Activated T-cell treated with anti-CD3 and anti-CD28 coated beads, Interleukin-2, amount 50 U/mL, for 48 hours (primary cell): ENCODE measurements at regions not wholly inside any gene's neighbourhood (a gene's known extent, or its start where the extent isn't known, plus 50 kb on each side); places are given as distances from the start of the nearest gene placed in this dataset.
"Not testable (repeated sequence)": the region's sequence is repeated elsewhere in the genome, so short reads cannot be mapped to it uniquely, and the experiment has no call there.

ENCODE experiments used
- DNase-seq, 2 experiments: peaks; one replicate each; pipeline ENCODE4 v3.0.0-alpha.2; 2020

- DNase-seq: no peak
Observed at GRCh38 chr14:48349689-48350088, 674.3 kb upstream of the MDGA2 start.

DNA sequence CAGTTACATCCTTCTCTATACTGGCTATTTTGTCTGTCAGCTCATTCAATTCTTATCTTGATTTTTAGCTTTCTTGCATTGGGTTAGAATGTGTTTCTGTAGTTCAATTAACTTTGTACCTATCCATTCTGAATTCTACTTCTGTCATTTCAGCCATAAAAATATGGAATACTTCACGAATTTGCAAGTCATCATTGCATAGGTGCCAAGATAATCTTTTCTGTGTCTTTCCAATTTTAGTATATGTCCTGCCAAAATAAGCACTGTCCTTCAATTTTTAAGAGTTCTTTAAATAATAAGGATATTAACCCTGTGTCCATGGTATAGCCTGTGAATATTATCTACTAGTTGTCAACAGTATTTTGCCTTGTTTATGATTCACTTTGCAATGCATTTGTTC is 665.7 kb upstream of the MDGA2 start:
- no peak for DNase-seq

DNA sequence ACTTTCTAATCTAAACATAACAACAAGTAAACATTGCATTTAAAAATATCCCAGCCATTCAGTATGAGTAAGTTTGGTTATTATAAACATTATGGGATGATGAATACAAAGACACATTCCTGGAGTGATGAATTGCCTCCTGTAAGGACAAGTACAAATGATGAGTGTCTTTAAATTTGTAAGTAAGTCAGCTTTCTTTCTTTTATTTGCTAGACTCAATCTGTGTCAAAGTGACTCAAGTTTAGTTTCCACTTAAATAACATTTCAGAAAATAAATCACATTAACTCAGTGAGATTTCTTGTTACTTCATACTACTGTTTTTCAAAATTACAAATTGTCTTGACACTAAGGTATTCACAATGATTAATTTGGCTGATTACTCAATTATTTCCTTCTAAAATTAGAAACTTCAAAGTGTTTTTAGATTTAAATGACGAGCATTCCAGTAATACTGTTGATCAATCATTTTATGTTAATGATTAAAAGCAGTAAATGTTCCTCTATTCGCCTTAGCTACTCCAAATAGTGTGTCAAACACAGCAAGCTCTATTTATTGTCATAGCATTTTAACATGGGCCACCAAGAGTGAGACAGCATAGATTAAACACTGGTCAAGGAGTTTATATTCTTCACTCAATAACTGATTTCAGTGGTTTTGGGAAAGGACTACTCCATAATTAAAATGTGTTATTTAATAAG is 658.0 kb upstream of the MDGA2 start:
- no peak for DNase-seq

GRCh38 chr14:48331421-48331820 is 656.0 kb upstream of the MDGA2 start:
- DNase-seq: no peak

- no peak for DNase-seq
Observed at GRCh38 chr14:48325486-48325885, 650.1 kb upstream of the MDGA2 start.

GRCh38 chr14:48323665-48324064 is 648.3 kb upstream of the MDGA2 start:
- DNase-seq: no peak

DNA sequence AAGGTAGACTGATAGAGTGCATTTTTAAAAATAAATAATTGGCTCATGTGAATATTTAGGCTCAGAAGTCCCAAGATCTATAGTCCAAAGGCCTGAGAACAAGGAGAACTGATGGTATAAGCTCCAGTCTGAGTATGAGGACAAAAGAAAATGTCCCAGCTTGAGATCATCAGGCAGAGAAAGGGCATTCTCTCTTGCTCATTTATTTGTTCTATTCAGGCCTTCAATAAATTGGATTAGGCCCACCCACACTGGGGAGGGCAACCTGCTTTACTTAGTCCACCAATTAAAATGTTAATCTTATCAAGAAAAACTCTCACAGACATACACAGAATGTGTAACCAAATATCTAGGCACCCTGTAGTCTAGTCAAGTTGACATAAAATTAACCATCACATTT is 644.4 kb upstream of the MDGA2 start:
- DNase-seq: no peak

DNA sequence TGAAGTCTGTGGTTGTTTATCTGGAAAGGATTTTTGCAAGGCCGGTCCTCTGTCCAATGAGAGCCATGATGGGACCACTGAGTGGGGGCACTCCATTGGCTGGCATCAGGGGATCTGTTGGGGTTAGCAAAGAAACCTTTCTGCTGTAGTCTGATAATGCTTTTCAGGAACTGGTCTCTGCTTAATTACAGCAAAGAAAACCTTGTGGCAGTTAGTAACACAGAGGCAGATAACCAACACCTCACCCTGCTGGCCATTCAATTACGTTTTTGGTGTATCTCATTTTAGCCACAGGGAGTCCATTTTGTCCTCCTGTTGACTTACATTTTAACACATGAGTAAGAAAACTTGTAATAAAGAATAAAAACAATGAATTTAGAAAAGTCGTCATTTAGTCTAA is 629.3 kb upstream of the MDGA2 start:
- DNase-seq: no peak

- DNase-seq: no peak
Observed at GRCh38 chr14:48289701-48290100, 614.3 kb upstream of the MDGA2 start.

DNA sequence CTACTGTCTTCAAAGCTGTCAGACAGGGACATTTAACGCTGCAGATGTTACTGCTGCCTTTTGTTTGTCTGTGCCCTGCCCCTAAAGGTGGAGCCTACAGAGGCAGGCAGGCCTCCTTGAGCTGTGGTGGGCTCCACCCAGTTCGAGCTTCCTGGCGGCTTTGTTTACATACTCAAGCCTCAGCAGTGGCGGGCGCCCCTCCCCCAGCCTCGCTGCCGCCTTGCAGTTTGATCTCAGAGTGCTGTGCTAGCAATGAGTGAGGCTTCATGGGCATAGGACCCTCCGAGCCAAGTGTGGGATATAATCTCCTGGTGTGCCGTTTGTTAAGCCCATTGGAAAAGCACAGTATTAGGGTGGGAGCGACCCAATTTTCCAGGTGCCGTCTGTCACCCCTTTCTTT is 609.8 kb upstream of the MDGA2 start:
- DNase-seq: not testable (repeated sequence)

GRCh38 chr14:48275301-48275700 is 599.9 kb upstream of the MDGA2 start:
- DNase-seq: no peak

GRCh38 chr14:48274826-48275225 is 599.4 kb upstream of the MDGA2 start:
- no peak for DNase-seq

DNA sequence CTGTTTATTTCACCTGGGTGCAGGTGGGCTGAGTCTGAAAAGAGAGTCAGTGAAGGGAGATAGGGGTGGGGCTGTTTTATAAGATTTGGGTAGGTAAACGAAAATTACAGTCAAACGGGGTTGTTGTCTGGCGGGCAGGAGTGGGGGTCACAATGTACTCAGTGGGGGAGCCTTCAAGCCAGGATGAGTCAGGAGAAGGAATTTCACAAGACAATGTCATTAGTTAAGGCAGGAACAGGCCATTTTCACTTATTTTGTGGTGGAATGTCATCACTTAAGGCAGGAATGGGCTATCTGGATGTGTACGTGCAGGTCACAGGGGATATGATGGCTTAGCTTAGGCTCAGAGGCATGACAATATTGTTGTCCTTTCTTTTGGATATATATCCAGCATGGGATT is 592.5 kb upstream of the MDGA2 start:
- not testable (repeated sequence) for DNase-seq

- not testable (repeated sequence) for DNase-seq
Observed at GRCh38 chr14:48266201-48266600, 590.8 kb upstream of the MDGA2 start.

DNA sequence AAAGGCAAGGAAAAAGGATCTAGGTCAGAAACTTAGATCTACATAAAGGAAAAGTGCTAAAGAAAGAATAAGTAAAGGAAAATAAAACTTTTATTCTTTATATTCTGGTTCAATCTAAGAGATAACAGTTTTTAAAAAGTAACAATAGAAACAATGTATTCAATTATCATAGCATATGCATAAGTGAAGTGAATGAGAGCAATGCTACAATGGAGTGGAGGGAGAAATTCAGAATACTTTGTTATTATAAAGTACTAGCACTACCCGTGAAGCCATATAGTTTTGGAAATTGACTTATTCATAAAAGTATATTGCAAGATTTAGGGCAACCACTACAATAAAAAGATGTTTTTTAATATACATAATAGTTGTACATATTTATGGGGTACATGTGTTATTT is 586.0 kb upstream of the MDGA2 start:
- DNase-seq: no peak

DNA sequence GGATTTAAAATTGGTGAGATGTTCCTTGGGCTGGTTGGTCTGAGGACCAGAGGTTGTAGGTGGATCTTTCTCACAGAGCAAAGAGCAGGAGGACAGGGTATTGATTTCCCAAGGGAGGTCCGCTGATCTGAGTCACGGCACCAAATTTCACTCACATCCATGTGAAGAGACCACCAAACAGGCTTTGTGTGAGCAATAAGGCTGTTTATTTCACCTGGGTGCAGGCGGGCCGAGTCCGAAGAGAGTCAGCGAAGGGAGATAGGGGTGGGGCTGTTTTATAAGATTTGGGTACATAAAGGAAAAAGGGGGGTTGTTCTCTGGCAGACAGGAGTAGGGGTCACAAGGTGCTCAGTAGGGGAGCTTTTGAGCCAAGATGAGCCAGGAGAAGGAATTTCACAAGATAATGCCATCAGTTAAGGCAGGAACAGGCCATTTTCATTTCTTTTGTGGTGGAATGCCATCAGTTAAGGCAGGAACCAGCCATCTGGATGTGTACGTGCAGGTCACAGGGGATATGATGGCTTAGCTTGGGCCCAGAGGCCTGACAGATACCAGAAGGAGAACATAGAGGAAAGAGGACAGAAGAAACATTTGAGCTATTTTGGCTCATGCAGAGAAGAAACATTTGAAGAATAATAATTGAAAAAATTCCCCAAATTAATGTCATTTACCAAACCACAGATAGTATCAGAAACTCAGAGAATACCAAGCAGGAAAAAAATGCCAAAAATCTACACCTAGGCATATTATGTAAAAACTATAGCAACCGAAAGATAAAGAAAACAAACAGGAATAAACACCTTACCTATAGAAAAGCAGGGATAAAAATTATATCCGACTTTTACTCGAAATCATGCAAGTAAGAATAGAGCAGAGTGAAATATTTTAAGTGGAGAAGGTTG is 585.2 kb upstream of the MDGA2 start:
- DNase-seq: not testable (repeated sequence)

- DNase-seq: not testable (repeated sequence)
Observed at GRCh38 chr14:48259876-48260275, 584.5 kb upstream of the MDGA2 start.

GRCh38 chr14:48259232-48259631 is 583.8 kb upstream of the MDGA2 start:
- DNase-seq: not testable (repeated sequence)

DNA sequence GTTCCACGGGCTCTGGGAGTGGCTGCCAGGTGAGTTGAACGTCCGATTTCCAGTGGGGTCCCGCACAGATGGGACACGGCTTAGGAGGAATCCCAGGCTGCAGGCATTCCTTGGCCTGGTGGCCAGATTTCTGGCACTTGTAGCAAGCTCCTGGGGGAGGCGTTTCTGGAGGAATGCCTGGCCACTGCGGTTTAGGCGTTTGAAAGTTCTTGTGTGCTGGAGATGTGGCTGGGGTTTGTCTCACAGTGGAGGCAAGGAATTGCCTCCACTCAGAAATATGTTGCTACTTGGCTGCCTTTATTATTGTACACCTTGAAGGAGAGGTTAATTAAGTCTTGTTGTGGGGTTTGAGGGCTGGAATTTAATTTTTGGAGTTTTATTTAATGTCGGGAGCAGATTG is 583.3 kb upstream of the MDGA2 start:
- not testable (repeated sequence) for DNase-seq

DNA sequence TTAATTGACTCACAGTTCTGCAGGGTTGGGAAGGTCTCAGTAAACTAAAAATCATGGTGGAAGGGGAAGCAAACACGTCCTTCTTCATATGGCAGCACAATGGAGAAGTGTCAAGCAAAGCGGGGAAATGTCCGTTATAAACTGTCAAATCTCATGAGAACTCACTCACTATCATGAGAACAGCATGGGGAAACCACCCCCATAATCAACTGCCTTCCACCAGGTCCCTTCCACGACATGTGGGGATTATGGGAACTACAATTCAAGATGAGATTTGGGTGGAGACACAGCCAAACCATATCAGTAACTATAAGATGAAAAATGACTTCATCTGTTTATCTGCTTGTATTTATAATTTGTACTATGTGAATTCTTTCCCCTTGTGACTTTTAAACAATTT is 577.6 kb upstream of the MDGA2 start:
- DNase-seq: no peak

DNA sequence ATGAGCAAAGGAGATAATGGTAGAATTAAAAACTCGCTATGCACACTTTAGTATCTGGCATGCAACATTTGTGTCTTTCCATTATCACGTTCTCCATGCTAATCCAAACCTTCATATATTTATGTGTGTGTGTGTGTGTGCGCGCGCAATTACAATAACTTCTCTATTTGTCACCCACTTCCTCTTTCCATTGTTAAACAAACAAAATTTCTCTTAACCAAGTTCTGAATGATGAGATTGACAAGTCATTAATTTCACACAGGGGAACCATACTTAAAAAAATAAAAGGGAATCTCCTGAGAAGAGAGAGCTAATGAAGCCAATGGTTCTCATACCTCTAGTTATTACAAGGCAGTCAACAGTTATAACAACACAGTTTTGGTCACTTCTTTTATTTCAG is 575.9 kb upstream of the MDGA2 start:
- no peak for DNase-seq

DNA sequence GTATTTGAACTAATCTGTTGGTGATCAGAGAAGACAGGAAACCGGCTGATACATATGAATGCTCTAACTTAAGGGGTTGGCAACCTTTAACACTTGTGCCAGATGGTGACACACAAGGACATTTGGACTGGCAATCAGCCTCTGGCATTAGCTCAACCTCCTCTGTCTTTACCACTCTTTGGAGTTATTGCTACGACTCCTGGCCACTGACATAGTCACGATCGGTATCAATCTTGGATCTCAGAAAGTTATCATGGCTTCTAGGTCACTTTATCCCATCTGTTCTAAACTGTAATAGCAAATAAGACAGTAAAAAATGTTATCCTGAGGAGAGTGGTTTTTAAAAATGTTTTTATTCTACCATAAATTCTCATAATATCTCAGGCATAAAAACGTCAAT is 575.2 kb upstream of the MDGA2 start:
- DNase-seq: no peak

DNA sequence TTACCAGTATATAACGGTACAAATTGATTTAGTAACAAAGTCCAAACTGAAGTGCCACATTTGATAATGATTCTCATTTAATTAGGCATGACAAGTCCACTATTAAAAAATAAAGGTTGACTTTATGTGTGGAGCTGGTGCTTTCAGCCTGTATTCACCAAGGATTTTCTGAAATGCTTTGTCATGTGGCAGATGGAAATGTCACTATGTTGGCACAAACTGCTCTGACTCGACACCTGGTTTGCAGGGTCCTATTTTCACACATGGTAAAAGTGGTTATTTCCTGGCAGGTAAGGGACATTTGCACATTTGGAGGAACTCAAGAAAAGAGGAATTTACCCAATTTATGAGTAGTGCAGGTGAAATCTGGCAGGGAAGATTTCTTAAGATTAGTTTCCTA is 572.6 kb upstream of the MDGA2 start:
- no peak for DNase-seq

GRCh38 chr14:48243900-48244299 is 568.5 kb upstream of the MDGA2 start:
- no peak for DNase-seq
